ENCODE measurements at regions not wholly inside any gene's neighbourhood (a gene's known extent, or its start where the extent isn't known, plus 50 kb on each side); places are given as distances from the start of the nearest gene placed in this dataset.

DNA sequence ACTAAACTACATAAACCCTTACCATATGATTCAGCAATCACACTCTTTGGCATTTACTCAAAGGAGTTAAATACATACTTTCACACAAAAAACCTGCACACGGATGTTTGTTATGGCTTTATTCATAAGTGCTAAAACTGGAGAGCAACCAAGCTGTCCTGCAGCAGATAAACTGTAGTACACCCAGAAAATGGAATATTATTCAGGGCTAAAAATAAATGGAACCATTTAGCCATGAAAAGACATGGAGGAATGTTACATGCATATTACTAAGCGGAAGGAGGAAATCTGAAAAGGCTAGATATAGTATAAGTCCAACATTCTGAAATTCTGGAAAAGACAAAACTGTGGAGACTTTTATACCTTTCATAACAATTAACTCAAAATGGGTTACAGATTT, 73.6 kb upstream of the PHACTR3 start:
- TF ChIP-seq CTCF (IDR thresholded peaks at IDR 0.05; ENCODE audit: extremely low read depth in 1 of 2, insufficient read depth in 1 of 2, low read depth in 1 of 2, low read length in 2 of 2) (no peak), POLR2A (IDR thresholded peaks at IDR 0.05; ENCODE audit: low read depth, low read length) (no peak), EZH2 (IDR thresholded peaks at IDR 0.05; ENCODE audit: borderline replicate concordance, low read depth, low read length, severe bottlenecking) (no peak), FOS (IDR thresholded peaks at IDR 0.05; ENCODE audit: borderline replicate concordance, insufficient read depth, low read length) (no peak), GATA2 (IDR thresholded peaks at IDR 0.05; ENCODE audit: insufficient read depth, insufficient read length, low read depth, low read length) (no peak), POLR2AphosphoS5 (IDR thresholded peaks at IDR 0.05; ENCODE audit: insufficient read depth, low read depth, low read length) (no peak), JUN (IDR thresholded peaks at IDR 0.05; ENCODE audit: borderline replicate concordance, insufficient read depth, insufficient read length, low read depth) (no peak)
- TF ChIP-seq, protein P1, sequence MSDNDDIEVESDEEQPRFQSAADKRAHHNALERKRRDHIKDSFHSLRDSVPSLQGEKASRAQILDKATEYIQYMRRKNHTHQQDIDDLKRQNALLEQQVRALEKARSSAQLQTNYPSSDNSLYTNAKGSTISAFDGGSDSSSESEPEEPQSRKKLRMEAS (IDR thresholded peaks at IDR 0.05; ENCODE audit: insufficient read depth, insufficient read length): no peak

Data from endothelial cell of umbilical vein (primary cell).